Fibroblast of gingiva (primary cell): ENCODE measurements at regions not wholly inside any gene's neighbourhood (a gene's known extent, or its start where the extent isn't known, plus 50 kb on each side); places are given as distances from the start of the nearest gene placed in this dataset.

Experiments
- DNase-seq: peaks from one replicate; pipeline ENCODE4 v3.0.0-alpha.2; 2011; ENCODE audit warnings: low read depth

GRCh38 chrX:40485102-40485826, 95.5 kb upstream of the ATP6AP2 start:
- DNase-seq: no peak

GRCh38 chrX:40484408-40485091, 96.2 kb upstream of the ATP6AP2 start:
- DNase-seq: no peak

GRCh38 chrX:40483502-40483901, 97.3 kb upstream of the ATP6AP2 start:
- no peak for DNase-seq

- no peak for DNase-seq
These were observed 100.9 kb upstream of the ATP6AP2 start for GRCh38 chrX:40479777-40480318.

DNA sequence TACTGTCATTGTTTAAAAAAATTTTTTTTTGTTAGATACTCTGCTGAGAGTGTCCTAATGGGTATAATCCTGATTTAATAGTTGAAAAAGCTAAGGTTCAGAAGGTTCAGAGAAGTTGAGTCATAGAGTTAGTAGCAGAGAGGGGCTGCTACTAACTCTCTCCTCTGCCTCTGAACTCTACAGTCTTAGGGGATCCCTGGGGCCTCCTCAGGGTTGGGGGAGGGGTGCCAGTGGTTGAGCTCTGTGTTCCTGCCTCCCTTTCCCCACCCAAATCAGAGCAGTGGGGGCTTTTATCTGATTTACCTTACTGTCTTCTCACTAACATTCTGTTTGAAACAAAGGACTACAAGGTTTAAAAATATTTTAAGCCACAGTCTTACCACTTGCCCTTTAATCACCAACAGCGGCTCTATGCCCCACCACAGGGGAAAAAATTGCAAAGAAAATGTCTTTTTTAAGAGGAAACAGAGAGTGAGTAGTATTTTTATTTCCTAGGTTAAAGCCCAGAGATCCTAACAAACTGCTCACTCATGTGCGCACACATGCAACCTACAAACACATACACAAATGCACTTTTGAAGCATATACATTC, 102.2 kb upstream of the ATP6AP2 start:
- no peak for DNase-seq

- no peak for DNase-seq
These were observed 103.8 kb upstream of the ATP6AP2 start for GRCh38 chrX:40476958-40477357.

- no peak for DNase-seq
These were observed 106.1 kb upstream of the ATP6AP2 start for GRCh38 chrX:40474645-40475044.

- no peak for DNase-seq
These were observed 106.6 kb upstream of the ATP6AP2 start for GRCh38 chrX:40474205-40474626.

- DNase-seq: no peak
These were observed 107.1 kb upstream of the ATP6AP2 start for GRCh38 chrX:40473460-40474204.

DNA sequence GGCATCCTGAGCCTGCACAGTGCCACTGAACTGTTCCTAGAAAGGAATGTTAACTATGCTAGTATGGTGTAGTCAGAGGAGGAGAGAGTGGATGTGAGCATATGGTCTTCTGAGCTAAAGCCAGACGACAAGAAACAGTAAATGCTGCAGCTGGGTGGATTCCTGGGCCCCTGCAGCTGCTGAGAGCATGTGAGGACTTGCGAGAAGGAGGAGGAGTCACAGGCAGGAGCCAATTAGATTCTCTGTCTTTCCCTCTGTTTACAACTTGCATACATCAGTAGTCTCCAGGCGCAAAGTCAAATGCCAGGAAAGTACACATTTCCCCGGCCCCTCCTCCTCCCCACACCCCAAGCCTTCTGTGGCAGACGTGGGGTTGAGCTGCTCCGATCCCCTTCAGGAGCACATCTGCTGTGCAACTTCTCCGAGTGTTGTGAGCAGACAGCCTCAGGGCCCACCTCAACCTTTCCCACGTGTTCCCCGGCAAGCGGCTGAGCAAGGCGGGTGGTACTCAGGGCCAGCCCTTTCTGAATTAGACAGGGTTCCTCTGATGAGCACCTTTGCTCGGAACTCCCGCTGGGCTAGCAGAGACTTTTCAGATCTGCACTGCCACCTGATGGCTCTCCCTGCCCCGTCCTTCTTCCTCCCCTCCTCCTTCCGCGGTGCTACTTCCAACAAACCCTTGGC, 108.7 kb upstream of the ATP6AP2 start:
- peak; percentile 17 for DNase-seq

DNA sequence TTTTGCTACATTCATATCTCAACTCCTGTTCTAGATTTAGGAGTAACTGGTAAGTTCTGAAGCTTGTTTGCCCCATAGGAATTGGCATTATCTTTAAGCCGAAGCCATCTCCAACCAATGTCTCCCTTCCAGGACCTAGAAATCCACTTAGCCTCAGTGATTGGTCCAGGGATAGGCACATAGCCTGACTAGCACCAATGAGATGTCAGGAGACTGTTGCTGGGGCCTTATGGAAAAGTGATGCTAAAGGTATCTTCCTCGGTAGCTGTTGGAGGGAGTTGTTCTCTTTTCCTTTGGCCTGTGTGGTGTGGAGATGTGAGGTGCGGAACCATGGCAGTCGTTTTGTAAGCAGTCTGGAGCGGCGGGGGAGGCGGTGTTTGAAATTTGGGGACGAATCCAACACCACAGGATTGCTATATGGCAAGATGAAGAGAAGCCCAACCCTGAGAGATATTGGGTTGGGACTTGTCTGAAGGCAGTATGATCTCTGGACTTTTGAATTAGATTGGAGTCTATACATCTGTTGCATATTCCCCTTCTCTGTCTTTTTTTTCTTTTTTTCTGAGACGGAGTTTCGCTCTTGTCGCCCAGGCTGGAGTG, 109.8 kb upstream of the ATP6AP2 start:
- DNase-seq: no peak

- no peak for DNase-seq
These were observed 111.5 kb upstream of the ATP6AP2 start for GRCh38 chrX:40469316-40469715.

DNA sequence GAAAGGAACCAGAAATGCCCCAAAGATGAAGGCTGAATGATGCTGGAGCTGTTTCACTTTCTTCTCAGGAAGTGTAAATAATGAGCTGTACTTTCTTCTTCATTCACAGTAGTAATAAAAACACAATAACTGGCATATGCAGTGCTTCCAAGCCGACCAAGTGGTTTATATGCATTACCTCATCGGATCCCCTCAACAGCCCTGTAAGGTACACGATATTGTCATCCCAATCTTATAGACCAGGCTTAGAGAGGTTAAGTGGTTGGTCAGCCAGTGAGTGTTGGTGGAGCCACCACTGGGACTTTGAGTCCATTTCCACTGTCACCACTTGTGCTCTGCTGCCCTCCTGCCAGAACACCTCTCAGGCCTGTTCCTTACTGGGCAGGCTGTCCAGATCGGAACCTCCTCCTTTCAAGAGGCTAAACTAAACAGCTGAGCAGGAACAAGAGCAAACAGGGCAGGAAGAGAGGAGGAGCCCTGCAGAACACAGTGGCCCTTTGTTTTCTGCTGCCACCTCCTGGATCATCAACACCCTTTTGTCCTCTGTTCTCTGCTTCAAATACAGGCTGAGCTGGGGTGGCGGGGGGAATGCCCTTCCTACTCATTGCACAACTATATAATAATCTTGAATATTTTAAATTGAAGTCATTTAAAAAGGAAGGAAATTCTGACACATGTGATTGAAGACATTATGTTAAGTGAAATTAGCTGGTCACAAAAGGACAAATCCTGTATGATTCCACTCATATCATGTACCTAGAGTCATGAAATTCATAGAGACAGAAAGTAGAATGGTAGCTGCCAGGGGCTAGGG, 112.5 kb upstream of the ATP6AP2 start:
- peak; percentile 3 for DNase-seq

DNA sequence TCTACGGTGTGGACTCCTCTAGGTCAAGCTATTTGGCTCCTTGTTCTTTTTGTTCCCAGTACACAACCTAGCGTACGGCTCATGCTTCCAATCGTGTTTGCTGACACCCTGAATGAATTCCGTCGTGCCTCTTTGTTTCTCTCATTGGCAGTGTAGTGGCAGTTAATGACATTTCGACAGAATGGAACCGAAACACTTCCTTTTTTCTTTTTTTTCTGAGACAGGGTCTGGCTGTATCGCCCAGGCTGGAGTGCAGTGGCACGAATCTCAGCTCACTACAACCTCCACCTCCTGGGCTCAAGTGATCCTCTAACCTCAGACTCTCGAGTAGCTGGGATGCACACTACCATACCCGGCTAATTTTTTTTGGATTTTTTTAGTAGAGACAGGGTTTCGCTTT, 113.3 kb upstream of the ATP6AP2 start:
- no peak for DNase-seq

GRCh38 chrX:40465735-40466551, 114.8 kb upstream of the ATP6AP2 start:
- DNase-seq: no peak

DNA sequence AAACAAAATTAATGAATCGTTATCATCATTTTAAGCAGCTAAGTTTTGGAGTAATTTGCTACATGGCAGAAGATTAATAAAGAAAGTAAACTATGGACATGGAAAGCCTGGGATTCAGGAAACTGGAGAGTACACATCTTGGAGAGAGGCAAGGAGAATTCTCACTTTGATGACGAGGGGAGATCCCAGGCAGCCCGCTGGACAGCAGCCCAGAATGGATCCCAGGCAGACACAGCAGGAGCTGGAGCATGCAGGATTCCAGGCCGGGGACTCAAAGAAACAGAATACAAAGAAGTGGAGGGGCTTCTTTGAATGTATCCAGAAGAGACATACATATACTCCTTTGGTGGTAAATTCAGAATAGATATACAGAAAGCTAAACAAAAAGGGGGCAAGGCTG, 118.0 kb upstream of the ATP6AP2 start:
- DNase-seq: no peak

DNA sequence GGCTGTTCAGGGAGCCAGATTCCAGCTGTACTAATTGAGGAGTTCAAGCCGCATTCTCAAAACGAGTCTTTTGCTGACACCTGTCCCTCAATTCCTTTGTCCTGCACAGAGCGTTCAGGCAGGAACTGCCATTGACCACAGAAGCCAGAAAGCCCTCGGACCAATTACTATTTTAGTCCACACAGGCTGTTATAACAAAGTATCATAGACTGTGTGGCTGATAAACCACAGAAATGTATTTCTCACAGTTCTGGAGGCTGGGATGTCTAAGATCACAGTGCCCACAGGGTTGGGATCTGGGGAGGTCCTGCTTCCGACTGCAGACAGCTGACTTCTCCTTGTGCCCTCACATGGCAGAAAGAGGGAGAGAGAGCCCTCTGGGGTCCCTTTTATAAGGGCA, 119.8 kb upstream of the ATP6AP2 start:
- DNase-seq: no peak

GRCh38 chrX:40459571-40460158, 121.1 kb upstream of the ATP6AP2 start:
- no peak for DNase-seq

DNA sequence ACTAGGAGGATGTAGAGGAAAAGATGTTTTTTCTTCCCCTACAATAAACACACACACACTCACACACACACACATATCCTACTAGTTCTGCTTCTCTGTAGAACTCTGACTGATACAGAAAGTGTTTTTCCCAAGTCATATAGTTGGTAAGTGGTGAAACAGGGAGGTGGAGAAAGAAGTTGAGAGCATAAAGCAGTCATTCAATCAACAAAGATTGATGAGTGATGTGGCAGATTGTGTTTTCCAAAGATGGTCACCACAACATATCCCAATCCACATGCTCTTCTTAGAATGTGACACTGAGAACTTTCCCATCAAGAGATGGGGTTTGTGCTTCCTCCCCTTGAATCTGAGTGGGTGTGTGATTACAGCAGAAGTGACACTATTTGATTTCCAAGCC, 123.4 kb upstream of the ATP6AP2 start:
- DNase-seq: no peak
